ENCODE measurements at regions not wholly inside any gene's neighbourhood (a gene's known extent, or its start where the extent isn't known, plus 50 kb on each side); places are given as distances from the start of the nearest gene placed in this dataset.
"Not testable (repeated sequence)": the region's sequence is repeated elsewhere in the genome, so short reads cannot be mapped to it uniquely, and the experiment has no call there.

DNA sequence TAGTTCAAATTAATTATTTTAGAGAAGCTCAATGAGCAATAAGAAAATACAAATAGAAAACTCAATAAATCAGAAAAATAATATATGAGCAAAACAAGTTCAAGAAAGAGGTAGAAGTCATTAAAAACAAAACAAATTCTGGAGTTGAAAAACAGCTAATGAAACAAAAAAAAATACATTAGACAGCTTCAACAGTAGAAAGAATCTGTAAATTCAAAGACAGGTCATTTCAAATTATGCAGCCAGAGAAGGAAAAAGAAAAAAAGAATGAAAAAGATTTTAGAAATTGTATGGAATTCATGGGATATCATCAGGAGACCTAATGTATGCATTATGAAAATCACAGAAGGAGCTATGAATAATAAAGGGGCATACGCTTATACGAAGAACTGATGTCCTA is 795.3 kb upstream of the ADGRB3 start:
- DNase-seq = no peak

DNA sequence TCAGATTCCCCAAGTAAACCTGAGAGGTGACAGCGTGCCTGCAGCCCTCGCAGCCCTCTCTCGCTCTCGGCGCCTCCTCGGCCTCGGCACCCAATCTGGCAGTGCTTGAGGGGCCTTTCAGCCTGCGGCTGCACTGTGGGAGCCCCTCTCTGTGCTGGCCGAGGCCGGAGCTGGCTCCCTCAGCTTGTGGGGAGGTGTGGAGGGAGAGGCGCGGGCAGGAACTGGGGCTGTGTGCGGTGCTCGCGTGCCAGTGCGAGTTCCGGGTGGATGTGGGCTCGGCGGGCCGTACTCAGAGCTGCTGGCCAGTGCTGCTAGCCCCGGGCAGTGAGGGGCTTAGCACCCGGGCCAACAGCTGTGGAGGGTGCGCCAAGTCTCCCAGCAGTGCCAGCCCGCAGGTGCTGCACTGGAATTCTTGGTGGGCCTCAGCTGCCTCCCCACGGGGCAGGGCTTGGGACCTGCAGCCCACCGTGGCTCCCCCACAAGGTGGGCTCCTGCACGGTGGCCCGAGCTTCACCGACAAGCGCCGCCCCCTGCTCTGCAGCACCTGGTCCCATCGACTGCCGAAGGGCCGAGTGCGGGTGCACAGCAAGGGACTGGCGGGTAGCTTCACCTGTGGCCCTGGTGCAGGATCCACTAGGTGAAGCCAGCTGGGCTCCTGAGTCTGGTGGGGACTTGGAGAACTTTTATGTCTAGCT is 809.7 kb upstream of the ADGRB3 start:
- no peak for DNase-seq

DNA sequence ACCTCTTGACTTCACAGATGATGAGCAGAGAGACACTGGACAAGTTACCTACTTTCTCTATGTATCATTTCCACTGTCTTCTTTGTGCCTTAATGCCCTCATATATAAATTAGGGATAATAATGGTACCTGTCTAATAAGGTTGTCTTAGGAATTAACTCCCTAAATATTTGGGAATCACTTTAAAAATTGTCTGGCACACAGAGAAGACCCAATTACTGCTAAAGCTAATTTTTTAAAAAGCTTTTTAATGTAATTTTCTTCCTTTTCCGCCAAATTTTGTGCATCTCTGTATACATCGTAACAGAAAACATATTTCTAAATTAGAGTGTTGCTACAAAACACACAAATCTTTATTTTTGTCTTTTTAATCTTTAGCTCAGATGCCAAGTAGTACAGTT is 816.8 kb upstream of the ADGRB3 start:
- no peak for DNase-seq

GRCh38 chr6:67815623-67816022 is 819.5 kb upstream of the ADGRB3 start:
- no peak for DNase-seq

GRCh38 chr6:67814262-67814661 is 820.8 kb upstream of the ADGRB3 start:
- DNase-seq = no peak

DNA sequence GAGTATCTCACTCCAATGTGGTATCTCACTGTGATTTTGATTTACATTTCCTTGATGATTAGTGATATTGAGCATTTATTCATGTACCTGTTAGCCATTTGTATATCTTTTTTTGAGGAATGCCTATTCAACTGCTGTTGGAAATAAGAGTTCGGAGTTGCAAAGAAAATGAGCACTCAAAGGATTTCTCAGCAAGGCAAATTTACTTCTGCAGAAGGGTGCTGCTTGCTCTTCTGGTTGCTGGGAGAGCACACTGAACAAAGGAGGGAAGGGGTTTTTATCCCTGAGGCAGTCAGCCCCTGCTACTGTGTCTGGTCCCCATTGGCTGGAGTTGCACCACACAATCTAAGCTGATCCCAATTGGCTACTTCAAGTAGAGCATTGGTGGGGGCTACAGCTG is 822.4 kb upstream of the ADGRB3 start:
- no peak for DNase-seq

DNA sequence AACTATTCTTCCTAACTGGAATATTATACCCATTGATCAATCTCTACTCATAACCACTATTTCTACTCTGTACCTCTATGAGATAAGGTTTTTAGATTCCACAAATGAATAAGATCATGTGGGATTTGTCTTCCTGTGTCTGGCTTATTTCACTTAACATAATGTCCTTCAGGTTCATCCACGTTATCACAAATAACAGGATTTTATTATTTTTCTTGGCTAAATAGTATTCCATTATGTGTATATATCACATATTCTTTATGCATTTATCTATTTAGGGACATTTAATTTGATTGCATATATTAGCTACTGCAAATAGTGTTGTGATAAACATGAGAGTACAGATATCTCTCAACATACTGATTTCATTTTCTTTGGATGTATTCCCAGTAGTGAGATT is 823.0 kb upstream of the ADGRB3 start:
- no peak for DNase-seq

GRCh38 chr6:67811239-67812037 is 823.6 kb upstream of the ADGRB3 start:
- DNase-seq = no peak

DNA sequence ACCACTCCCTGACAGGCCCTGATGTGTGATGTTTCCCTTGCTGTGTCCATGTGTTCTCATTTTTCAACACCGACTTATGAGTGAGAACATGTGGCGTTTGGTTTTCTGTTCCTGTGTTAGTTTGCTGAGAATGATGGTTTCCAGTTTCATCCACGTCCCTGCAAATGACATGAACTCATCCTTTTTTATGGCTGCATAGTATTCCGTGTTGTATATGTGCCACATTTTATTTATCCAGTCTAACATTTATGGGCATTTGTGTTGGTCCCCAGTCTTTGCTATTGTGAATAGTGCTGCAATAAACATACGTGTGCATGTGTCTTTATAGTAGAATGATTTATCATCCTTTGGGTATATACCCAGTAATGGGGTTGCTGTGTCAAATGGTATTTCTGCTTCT is 830.3 kb upstream of the ADGRB3 start:
- not testable (repeated sequence) for DNase-seq

DNA sequence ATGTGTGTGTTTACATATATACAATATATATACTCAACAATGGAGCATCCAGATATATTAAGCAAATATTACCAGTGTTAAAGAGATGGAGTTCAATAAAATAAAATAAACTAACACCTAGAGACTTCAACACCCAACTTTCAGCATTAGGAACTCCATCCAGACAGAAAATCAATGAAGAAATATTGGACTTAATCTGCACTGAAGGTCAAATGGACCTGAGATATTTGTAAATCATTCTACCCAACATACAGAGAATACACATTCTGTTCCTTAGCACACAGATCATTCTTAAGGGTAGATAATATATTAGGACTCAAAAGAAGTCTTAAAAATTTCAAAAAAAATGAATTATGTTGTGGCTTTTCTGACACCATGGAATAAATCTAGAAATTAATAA is 832.3 kb upstream of the ADGRB3 start:
- DNase-seq = no peak

GRCh38 chr6:67792996-67793395 is 842.1 kb upstream of the ADGRB3 start:
- no peak for DNase-seq

DNA sequence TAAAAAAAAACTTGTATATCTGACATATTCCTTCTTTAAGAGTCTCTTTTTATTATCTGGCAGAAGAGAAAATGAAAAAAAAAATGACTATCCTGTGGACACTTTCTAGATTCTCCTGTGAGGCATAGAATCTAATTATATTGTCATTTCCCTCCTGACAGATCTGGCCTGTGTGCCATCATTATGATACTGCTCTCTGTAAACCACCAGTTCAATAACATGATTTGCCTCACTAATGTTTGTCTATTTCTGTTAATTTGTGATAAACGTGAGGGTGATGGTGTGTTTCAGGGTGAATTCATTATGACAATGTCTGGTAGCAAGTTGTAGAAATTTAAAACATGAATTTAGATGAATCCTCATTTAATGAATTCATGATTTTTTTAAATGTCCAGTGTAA is 844.5 kb upstream of the ADGRB3 start:
- DNase-seq = no peak

- not testable (repeated sequence) for DNase-seq
Observed at GRCh38 chr6:67787119-67787518, 848.0 kb upstream of the ADGRB3 start.

DNA sequence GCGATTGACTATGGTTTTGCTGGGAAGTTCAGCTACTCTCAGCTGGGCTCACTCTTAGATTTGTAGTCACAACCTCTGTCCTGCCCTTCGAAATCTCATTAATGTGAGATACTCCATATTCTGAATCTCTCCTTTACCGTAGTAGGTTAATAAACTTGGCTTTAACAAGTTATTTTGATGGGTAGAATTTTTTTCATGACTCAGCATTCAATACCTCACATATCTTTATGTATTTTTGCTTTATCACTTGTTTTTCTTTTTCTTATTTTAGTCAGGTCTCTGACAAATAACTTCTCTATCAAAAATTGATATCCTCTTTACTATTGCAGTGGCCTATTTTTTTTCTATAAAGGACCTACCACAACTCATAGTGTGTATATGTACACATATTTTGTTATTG is 855.2 kb upstream of the ADGRB3 start:
- DNase-seq = no peak

DNA sequence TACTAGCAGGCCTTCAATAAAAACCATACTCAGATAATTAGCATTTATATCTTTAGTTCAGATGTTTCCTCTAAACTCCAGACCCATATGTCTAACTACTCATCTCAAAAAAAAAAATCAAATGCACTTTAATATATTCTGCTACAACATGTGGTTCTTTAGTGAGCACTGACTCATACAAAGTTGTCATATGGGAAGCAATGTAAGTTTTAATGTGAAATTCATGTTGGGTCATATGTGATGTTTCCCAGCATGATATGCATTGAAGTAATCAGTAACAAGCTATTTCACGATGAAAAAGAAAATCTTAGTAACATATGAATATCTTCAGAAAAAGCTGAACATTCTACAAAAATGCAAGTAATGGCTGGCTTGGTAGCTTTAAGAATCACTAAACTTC is 859.7 kb upstream of the ADGRB3 start:
- no peak for DNase-seq

DNA sequence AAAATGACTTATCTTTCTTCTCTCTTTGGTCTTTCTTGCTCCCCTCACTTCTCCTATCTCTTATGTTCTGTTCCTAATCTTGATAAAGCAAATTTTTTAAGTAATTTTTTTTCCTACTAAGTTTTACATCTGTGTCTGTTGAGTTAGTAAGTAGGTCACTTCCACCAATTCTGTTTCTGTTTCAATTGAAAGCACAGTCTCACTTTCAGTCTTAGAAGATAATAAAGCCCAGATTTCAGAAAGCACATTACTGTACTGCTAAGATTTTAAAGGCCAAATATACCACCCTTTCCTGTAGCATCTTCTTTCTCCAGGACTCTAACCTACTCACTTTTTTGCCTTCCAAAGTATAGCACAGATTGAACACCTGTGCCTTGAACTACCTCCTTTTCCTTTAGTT is 866.1 kb upstream of the ADGRB3 start:
- DNase-seq = no peak

DNA sequence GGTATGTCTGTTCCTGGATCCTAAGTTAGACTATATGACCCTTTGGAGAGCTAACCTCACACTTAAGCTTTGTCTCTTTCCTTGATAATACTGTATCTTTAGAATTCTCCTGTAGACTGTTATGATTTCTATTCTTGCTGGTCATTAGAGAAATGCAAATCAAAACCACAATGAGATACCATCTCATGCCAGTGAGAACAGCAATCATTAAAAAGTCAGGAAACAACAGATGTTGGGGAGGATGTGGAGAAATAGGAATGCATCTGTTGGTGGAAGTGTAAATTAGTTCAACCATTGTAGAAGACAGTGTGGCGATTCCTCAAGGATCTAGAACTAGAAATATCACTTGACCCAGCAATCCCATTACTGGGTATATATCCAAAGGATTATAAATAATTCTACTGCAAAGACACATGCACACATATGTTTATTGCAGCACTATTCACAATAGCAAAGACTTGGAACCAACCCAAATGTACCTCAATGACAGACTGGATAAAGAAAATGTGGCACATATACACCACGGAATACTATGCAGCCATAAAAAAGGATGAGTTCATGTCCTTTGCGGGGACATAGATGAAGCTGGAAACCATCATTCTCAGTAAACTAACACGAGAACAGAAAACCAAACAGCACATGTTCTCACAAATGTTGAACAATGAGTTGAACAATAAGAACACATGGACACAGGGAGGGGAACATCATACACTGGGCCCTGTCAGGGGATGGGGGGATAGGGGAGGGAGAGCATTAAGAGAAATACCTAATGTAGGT is 867.8 kb upstream of the ADGRB3 start:
- not testable (repeated sequence) for DNase-seq

GRCh38 chr6:67766057-67766456 is 869.0 kb upstream of the ADGRB3 start:
- DNase-seq = no peak

DNA sequence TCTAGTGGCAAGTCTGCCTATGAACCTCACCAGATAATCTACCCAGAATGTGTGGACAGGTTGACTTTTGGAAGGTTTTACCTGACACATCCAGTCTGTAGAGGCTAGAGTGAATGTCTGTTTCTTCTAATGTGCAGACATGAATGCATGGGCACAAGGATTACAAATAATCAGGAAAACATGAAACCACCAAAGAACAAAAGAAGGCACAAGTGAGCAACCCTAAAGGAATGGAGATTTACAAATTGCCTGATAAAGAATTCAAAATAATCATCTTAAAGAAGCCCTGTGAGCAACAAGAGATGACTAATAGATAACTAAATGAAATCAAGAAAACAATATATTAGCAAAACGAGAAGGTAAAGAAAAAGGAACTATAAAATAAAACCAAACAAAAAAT is 876.1 kb upstream of the ADGRB3 start:
- no peak for DNase-seq

DNA sequence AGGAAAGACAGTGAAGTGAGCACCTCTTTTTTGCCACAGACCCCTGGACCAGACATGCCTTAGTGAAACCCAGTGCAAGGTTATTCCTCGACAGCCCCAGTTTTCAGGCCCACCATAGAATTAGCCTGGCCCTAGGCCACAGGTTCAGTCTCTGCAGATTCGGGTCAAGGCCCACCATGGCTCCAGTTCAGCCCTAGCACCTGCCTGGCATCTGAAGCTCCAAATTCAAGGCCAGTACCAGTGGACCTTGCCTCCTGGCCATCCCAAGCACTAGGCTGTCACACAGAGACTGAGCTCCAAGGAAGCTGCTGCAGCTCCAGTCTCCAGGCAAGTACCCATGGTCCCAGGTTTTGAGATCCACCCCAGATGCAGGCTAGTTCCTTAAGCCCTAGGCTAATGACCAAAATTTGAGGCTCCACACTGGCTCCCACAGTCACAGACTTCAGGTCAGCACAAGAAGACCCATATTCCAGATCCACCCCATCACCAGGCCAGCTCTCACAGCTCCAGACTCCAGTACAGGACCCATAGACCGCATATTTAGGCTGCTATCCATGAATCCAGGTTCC is 877.5 kb upstream of the ADGRB3 start:
- no peak for DNase-seq

GRCh38 chr6:67748521-67748920 is 886.6 kb upstream of the ADGRB3 start:
- DNase-seq = no peak

- DNase-seq = peak in 1 of 2 experiments; percentile 18
Observed at GRCh38 chr6:67736816-67737215, 898.3 kb upstream of the ADGRB3 start.

DNA sequence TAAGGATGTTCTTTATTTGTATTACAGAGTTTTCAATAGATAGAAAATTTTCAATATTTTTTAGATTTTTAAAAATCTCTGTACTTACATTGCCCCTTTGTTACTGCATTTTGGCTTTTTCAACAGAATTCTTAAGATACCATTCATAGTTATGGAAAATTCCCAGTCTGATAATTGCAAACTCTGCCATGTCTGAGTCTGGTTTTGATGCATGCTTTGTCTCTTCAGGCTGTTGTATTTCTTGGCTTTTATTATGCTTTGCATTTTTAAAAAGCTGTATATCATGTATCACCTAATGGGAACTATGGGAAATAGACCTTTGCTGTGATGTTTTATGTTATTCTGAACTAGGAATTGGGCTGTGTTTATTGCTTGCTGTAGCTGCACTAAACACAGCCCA is 898.9 kb upstream of the ADGRB3 start:
- no peak for DNase-seq

GRCh38 chr6:67735623-67736022 is 899.5 kb upstream of the ADGRB3 start:
- no peak for DNase-seq

Data from SW 1271 (cell line).